Right lung (tissue), 2 donors: ENCODE measurements at regions not wholly inside any gene's neighbourhood (a gene's known extent, or its start where the extent isn't known, plus 50 kb on each side); places are given as distances from the start of the nearest gene placed in this dataset.

Experiments
- DNase-seq, 2 donors: peaks; one replicate each; pipeline ENCODE4 v3.0.0-alpha.2; 2013

DNA sequence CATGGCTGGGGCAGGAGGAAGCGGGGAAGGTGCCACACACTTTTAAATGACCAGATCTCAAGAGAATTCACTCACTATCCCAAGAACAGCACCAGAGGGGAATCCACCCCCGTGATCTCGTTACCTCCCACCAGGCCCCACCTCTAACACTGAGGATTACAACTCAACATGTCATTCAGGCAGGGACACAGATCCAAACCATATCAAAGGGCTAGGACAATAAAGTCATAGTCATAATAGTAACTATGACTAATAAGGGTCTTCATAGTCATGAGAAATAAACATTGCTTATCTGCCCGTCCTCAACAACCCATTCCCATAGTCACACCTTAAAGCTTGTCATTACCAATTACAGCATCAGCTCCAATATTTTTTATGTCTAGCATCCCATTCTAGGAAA, 65.3 kb upstream of the SMC2 start:
- DNase-seq = no peak
